ENCODE measurements at regions not wholly inside any gene's neighbourhood (a gene's known extent, or its start where the extent isn't known, plus 50 kb on each side); places are given as distances from the start of the nearest gene placed in this dataset.
"Not testable (repeated sequence)": the region's sequence is repeated elsewhere in the genome, so short reads cannot be mapped to it uniquely, and the experiment has no call there.

- peaks cover 0 to 4% (median 4%) of the 10 kb centered on the region in 3 experiments; a peak in 3 of 7 replicates for H3K36me3 Mint-ChIP-seq (ENCODE audit: insufficient read depth in 1 of 3, low read depth in 3 of 3)
- H4K5ac ChIP-seq (ENCODE audit: insufficient read length, low read depth, low read length) = no peak overlapping the region
- no CpG with 5 or more reads among the region's 3 CpGs for WGBS (ENCODE audit: extremely low coverage, insufficient read length, low lambda C conversion rate)
- no peak overlapping the region for H4K8ac ChIP-seq (replicated peaks; ENCODE audit: insufficient read length, low read depth, low read length)
- no peaks in the 10 kb centered on the region for H3K9me3 ChIP-seq (ENCODE audit: control insufficient read depth, low read depth, low read length)
- no peak overlapping the region for H2BK5ac ChIP-seq (ENCODE audit: insufficient read length, low read length)
- no peak overlapping the region for H4K91ac ChIP-seq (ENCODE audit: insufficient read length, low read depth, low read length)
- no peak overlapping the region for H3K27ac Mint-ChIP-seq
- no peak overlapping the region for H3K14ac ChIP-seq (ENCODE audit: insufficient read depth, low read length)
- no peak overlapping the region for H3K27ac ChIP-seq (ENCODE audit: insufficient read length, low read depth, low read length)
- no peak overlapping the region for H3K4me2 ChIP-seq (ENCODE audit: insufficient read depth, insufficient read length, low read length)
- peaks cover 5 to 7% of the 10 kb centered on the region in 2 experiments for H3K4me1 Mint-ChIP-seq
- no peak overlapping the region for H2AK5ac ChIP-seq (ENCODE audit: insufficient read length, low read length)
- no peak for DNase-seq
- no peaks in the 10 kb centered on the region for H3K79me1 ChIP-seq (ENCODE audit: insufficient read depth, low read depth, low read length, poor library complexity, severe bottlenecking)
- H2BK20ac ChIP-seq (ENCODE audit: low read depth, low read length, poor library complexity, severe bottlenecking) = no peak overlapping the region
- no peak overlapping the region for H2BK120ac ChIP-seq (ENCODE audit: low read depth, low read length, poor library complexity, severe bottlenecking)
- no peaks in the 10 kb centered on the region for H3K79me2 ChIP-seq (ENCODE audit: insufficient read depth, low read length)
- no peaks in the 10 kb centered on the region for H3K23me2 ChIP-seq (ENCODE audit: insufficient read length, low read depth, low read length, poor library complexity, severe bottlenecking)
- H3K23ac ChIP-seq (ENCODE audit: insufficient read length, low read depth, low read length) = no peak overlapping the region
- no peak overlapping the region for H3K56ac ChIP-seq (ENCODE audit: insufficient read length, low read depth, low read length)
- H3K4me3 Mint-ChIP-seq = no peak overlapping the region
- H3K4ac ChIP-seq (ENCODE audit: low read depth, low read length) = no peak overlapping the region
- H3K9me3 Mint-ChIP-seq = peaks cover 12 to 14% of the 10 kb centered on the region in 2 experiments
- TF ChIP-seq CTCF (conservative IDR thresholded peaks at IDR 0.05) = no peak
- H3K27me3 Mint-ChIP-seq (ENCODE audit: low read depth) = peaks cover under 1% of the 10 kb centered on the region
- no peak overlapping the region for H3K18ac ChIP-seq (ENCODE audit: insufficient read length, low read depth, low read length)
- no peak overlapping the region for H3T11ph ChIP-seq (ENCODE audit: low read length)
- no peak overlapping the region for H3K9ac ChIP-seq (ENCODE audit: extremely low read depth, insufficient read length, low read length)
- H2BK15ac ChIP-seq (ENCODE audit: low read depth, low read length) = no peak overlapping the region
- no peak overlapping the region for H2AFZ ChIP-seq (ENCODE audit: low read length)
- H3K4me1 ChIP-seq (ENCODE audit: insufficient read depth, low read length) = peaks cover 4% of the 10 kb centered on the region; the same call in 1 of the 2 replicates
- no peak overlapping the region for H2BK12ac ChIP-seq (ENCODE audit: insufficient read length, low read depth, low read length)
- no peaks in the 10 kb centered on the region for H3K27me3 ChIP-seq (ENCODE audit: insufficient read depth, low read length)
- H4K20me1 ChIP-seq (ENCODE audit: control insufficient read depth, insufficient read depth, insufficient read length) = no peaks in the 10 kb centered on the region
These were observed 77.3 kb upstream of the ZNF366 start for GRCh38 chr5:72584466-72584865.

GRCh38 chr5:72579290-72579689 lies 72.1 kb upstream of the ZNF366 start:
- not testable (repeated sequence) for H4K8ac ChIP-seq (replicated peaks; ENCODE audit: insufficient read length, low read depth, low read length); H3K79me2 ChIP-seq (ENCODE audit: insufficient read depth, low read length); H2AFZ ChIP-seq (ENCODE audit: low read length); H3K4me2 ChIP-seq (ENCODE audit: insufficient read depth, insufficient read length, low read length); H3K23me2 ChIP-seq (ENCODE audit: insufficient read length, low read depth, low read length, poor library complexity, severe bottlenecking); H3K27ac Mint-ChIP-seq; H2BK15ac ChIP-seq (ENCODE audit: low read depth, low read length); H3T11ph ChIP-seq (ENCODE audit: low read length); H2BK20ac ChIP-seq (ENCODE audit: low read depth, low read length, poor library complexity, severe bottlenecking); H3K14ac ChIP-seq (ENCODE audit: insufficient read depth, low read length); DNase-seq; H4K20me1 ChIP-seq (ENCODE audit: control insufficient read depth, insufficient read depth, insufficient read length); H4K5ac ChIP-seq (ENCODE audit: insufficient read length, low read depth, low read length); H3K79me1 ChIP-seq (ENCODE audit: insufficient read depth, low read depth, low read length, poor library complexity, severe bottlenecking); H4K91ac ChIP-seq (ENCODE audit: insufficient read length, low read depth, low read length); H3K27me3 ChIP-seq (ENCODE audit: insufficient read depth, low read length); H3K4me1 ChIP-seq (ENCODE audit: insufficient read depth, low read length); H2BK5ac ChIP-seq (ENCODE audit: insufficient read length, low read length); H3K23ac ChIP-seq (ENCODE audit: insufficient read length, low read depth, low read length); H2AK5ac ChIP-seq (ENCODE audit: insufficient read length, low read length); H3K56ac ChIP-seq (ENCODE audit: insufficient read length, low read depth, low read length); H3K18ac ChIP-seq (ENCODE audit: insufficient read length, low read depth, low read length); H3K4ac ChIP-seq (ENCODE audit: low read depth, low read length); H3K9me3 ChIP-seq (ENCODE audit: control insufficient read depth, low read depth, low read length); H3K9ac ChIP-seq (ENCODE audit: extremely low read depth, insufficient read length, low read length); H3K4me1 Mint-ChIP-seq; H2BK120ac ChIP-seq (ENCODE audit: low read depth, low read length, poor library complexity, severe bottlenecking); H3K4me3 Mint-ChIP-seq; H2BK12ac ChIP-seq (ENCODE audit: insufficient read length, low read depth, low read length); H3K27ac ChIP-seq (ENCODE audit: insufficient read length, low read depth, low read length)
- H3K36me3 Mint-ChIP-seq (ENCODE audit: insufficient read depth in 1 of 3, low read depth in 3 of 3) = peaks cover 11 to 29% (median 16%) of the 10 kb centered on the region in 3 experiments
- peaks cover 40% of the 10 kb centered on the region in 2 experiments for H3K9me3 Mint-ChIP-seq
- no CpG with 5 or more reads among the region's 2 CpGs for WGBS (ENCODE audit: extremely low coverage, insufficient read length, low lambda C conversion rate)
- peaks cover 14% of the 10 kb centered on the region for H3K27me3 Mint-ChIP-seq (ENCODE audit: low read depth)

Data from H9 (cell line).